Dedifferentiated amniotic fluid mesenchymal stem cell (primary cell): ENCODE measurements at regions not wholly inside any gene's neighbourhood (a gene's known extent, or its start where the extent isn't known, plus 50 kb on each side); places are given as distances from the start of the nearest gene placed in this dataset.
"Not testable (repeated sequence)": the region's sequence is repeated elsewhere in the genome, so short reads cannot be mapped to it uniquely, and the experiment has no call there.

ENCODE experiments used
- DNase-seq: peaks from one replicate; pipeline ENCODE4 v3.0.0-alpha.2; 2016; ENCODE audit errors: extremely low spot score

GRCh38 chr11:25319127-25319526, 822.3 kb downstream of the LUZP2 start:
- no peak for DNase-seq

- no peak for DNase-seq
Measured at GRCh38 chr11:25327656-25328055, 830.8 kb downstream of the LUZP2 start.

- no peak for DNase-seq
Measured at GRCh38 chr11:25339281-25339680, 842.4 kb downstream of the LUZP2 start.

- no peak for DNase-seq
Measured at GRCh38 chr11:25349537-25349936, 852.7 kb downstream of the LUZP2 start.

GRCh38 chr11:25350899-25351803, 854.3 kb downstream of the LUZP2 start:
- DNase-seq, result no peak

- DNase-seq, result no peak
Measured at GRCh38 chr11:25357133-25357532, 860.3 kb downstream of the LUZP2 start.

- DNase-seq, result no peak
Measured at GRCh38 chr11:25377466-25377865, 880.6 kb downstream of the LUZP2 start.

GRCh38 chr11:25396847-25397246, 900.0 kb downstream of the LUZP2 start:
- DNase-seq, result no peak

- no peak for DNase-seq
Measured at GRCh38 chr11:25408146-25408545, 911.3 kb downstream of the LUZP2 start.

GRCh38 chr11:25415793-25416192, 916.1 kb upstream of the ANO3 start:
- no peak for DNase-seq

GRCh38 chr11:25423436-25424199, 908.3 kb upstream of the ANO3 start:
- DNase-seq, result peak; percentile 54

- DNase-seq, result no peak
Measured at GRCh38 chr11:25432376-25432775, 899.6 kb upstream of the ANO3 start.

GRCh38 chr11:25435197-25435596, 896.7 kb upstream of the ANO3 start:
- DNase-seq, result no peak

GRCh38 chr11:25436326-25436725, 895.6 kb upstream of the ANO3 start:
- DNase-seq, result no peak

- DNase-seq, result no peak
Measured at GRCh38 chr11:25441421-25441820, 890.5 kb upstream of the ANO3 start.

GRCh38 chr11:25449091-25449490, 882.8 kb upstream of the ANO3 start:
- DNase-seq, result no peak

- DNase-seq, result no peak
Measured at GRCh38 chr11:25453471-25453870, 878.5 kb upstream of the ANO3 start.

- DNase-seq, result no peak
Measured at GRCh38 chr11:25456211-25456610, 875.7 kb upstream of the ANO3 start.

GRCh38 chr11:25483915-25484635, 847.9 kb upstream of the ANO3 start:
- DNase-seq, result no peak

GRCh38 chr11:25485315-25485714, 846.6 kb upstream of the ANO3 start:
- DNase-seq, result no peak

- not testable (repeated sequence) for DNase-seq
Measured at GRCh38 chr11:25486338-25486737, 845.6 kb upstream of the ANO3 start.

GRCh38 chr11:25488176-25488575, 843.8 kb upstream of the ANO3 start:
- not testable (repeated sequence) for DNase-seq
